ENCODE measurements at regions not wholly inside any gene's neighbourhood (a gene's known extent, or its start where the extent isn't known, plus 50 kb on each side); places are given as distances from the start of the nearest gene placed in this dataset.
A peak's percentile ranks its signal among the peaks of the same experiment; 100 is the strongest.

DNA sequence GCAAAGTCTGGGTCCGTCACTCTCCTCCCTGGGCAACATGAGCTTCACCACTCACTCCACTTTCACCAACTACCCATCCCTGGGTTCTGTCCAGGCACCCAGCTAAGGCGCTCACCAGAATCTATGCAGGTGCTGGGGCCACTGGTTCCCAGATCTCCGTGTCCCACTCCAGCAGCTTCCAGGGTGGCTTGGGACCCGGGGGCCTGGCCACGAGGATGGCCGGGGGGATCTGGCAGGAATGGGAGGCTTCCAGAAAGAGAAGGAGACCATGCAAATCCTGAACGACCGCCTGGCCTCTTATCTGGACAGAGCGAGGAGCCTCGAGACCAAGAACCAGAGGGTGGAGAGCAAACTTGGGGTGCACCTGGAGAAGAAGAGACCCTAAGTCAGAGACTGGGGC, 1611.0 kb upstream of the ACO1 start:
- no peaks in the 10 kb centered on the region for H3K4me1 ChIP-seq (ENCODE audit: insufficient read depth)
- intact Hi-C loops (cut with DNase I) = no loop called here
- H3K4me3 ChIP-seq = no peak overlapping the region
- no peaks in the 10 kb centered on the region for H3K27me3 ChIP-seq
- no peak overlapping the region for H3K27ac ChIP-seq
- peak in 1 of 5 donors; percentile 14 for DNase-seq
- no peaks in the 10 kb centered on the region for H3K9me3 ChIP-seq
- 91 to 94% (median 93%) methylated on average over 10 of the region's 10 CpGs for WGBS, 3 donors
- TF ChIP-seq, protein P1, sequence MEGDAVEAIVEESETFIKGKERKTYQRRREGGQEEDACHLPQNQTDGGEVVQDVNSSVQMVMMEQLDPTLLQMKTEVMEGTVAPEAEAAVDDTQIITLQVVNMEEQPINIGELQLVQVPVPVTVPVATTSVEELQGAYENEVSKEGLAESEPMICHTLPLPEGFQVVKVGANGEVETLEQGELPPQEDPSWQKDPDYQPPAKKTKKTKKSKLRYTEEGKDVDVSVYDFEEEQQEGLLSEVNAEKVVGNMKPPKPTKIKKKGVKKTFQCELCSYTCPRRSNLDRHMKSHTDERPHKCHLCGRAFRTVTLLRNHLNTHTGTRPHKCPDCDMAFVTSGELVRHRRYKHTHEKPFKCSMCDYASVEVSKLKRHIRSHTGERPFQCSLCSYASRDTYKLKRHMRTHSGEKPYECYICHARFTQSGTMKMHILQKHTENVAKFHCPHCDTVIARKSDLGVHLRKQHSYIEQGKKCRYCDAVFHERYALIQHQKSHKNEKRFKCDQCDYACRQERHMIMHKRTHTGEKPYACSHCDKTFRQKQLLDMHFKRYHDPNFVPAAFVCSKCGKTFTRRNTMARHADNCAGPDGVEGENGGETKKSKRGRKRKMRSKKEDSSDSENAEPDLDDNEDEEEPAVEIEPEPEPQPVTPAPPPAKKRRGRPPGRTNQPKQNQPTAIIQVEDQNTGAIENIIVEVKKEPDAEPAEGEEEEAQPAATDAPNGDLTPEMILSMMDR (IDR thresholded peaks at IDR 0.05) = no peak
- TF ChIP-seq POLR2A (IDR thresholded peaks at IDR 0.05) = no peak
- no peak for TF ChIP-seq EP300 (IDR thresholded peaks at IDR 0.05)
- H3K36me3 ChIP-seq = no peaks in the 10 kb centered on the region

DNA sequence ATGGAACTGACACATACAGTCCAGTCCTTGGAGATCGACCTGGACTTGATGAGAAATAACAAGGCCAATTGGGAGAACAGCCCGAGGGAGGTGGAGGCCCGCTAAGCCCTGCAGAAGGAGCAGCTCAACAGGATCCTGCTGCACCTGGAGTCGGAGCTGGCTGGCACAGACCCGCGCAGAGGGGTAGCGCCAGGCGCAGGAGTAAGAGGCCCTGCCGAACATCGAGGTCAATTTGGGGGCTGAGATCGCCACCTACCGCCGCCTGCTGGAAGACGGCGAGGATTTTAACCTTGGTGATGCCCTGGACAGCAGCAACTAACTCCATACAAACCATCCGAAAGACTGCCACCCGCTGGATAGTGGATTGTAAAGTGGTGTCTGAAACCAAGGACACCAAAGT, 1610.1 kb upstream of the ACO1 start:
- intact Hi-C loops (cut with DNase I) = no loop called here
- no peak for DNase-seq
- no peaks in the 10 kb centered on the region for H3K27me3 ChIP-seq
- WGBS, 3 donors = 73 to 78% (median 74%) methylated on average over 17 of the region's 17 CpGs
- no peak for TF ChIP-seq EP300 (IDR thresholded peaks at IDR 0.05)
- TF ChIP-seq, protein P1 (IDR thresholded peaks at IDR 0.05) = no peak
- no peak for TF ChIP-seq POLR2A (IDR thresholded peaks at IDR 0.05)
- no peaks in the 10 kb centered on the region for H3K36me3 ChIP-seq
- H3K4me3 ChIP-seq = no peak overlapping the region
- no peak overlapping the region for H3K27ac ChIP-seq
- no peaks in the 10 kb centered on the region for H3K4me1 ChIP-seq (ENCODE audit: insufficient read depth)
- no peaks in the 10 kb centered on the region for H3K9me3 ChIP-seq

DNA sequence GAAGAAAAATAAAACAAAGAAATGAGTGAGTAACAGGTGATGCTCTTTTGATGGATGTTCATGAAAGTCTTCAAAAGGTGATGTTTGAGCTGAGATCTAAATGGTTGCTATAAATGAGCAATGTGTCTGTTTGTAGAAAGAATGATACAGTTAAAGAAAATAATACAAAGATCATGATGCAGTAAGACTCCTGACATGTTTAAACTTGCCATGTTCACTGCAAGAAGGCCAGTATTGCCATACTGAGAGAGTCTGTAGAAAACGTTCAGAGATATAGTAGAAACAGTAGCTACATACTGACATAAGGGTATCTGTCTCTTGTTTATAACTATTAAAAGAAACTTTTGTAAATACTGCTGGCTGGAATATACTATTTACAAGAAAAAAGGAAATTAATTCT, 1609.2 kb upstream of the ACO1 start:
- TF ChIP-seq POLR2A (IDR thresholded peaks at IDR 0.05) (no peak), EP300 (IDR thresholded peaks at IDR 0.05) (no peak)
- TF ChIP-seq, protein P1 (IDR thresholded peaks at IDR 0.05) = no peak
- Histone ChIP-seq H3K27ac (no peak overlapping the region), H3K4me3 (no peak overlapping the region), H3K27me3 (no peaks in the 10 kb centered on the region), H3K9me3 (no peaks in the 10 kb centered on the region), H3K36me3 (no peaks in the 10 kb centered on the region), H3K4me1 (ENCODE audit: insufficient read depth) (no peaks in the 10 kb centered on the region)
- DNase-seq = no peak
- WGBS, 3 donors = 9 to 14% (median 9%) methylated on average over 1 of the region's 1 CpG
- intact Hi-C loops (cut with DNase I) = no loop called here

DNA sequence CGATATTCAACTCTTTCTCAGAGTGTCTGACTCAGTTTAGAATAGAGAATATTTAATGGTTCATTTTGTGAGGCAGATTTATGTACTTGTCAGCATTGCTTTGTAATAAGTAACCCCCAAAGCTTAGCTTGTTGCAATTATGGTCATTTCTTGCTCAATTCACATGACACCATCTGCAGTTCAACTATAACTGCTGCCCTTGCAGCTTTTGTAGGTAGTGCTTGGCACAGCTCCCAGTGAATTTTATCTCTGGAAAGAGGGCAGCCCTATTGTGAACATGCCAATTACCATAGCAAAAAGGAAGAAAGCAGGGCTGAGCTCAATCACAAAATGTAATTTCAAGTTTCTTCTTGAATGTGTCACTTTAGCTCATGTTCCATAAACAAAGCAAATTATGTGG, 1587.7 kb upstream of the ACO1 start:
- TF ChIP-seq EP300 (IDR thresholded peaks at IDR 0.05) (no peak), POLR2A (IDR thresholded peaks at IDR 0.05) (no peak)
- TF ChIP-seq, protein P1 (IDR thresholded peaks at IDR 0.05) = no peak
- DNase-seq = no peak
- H3K4me1 ChIP-seq (ENCODE audit: insufficient read depth) = no peaks in the 10 kb centered on the region
- no peaks in the 10 kb centered on the region for H3K27me3 ChIP-seq
- no peaks in the 10 kb centered on the region for H3K9me3 ChIP-seq
- WGBS, 3 donors = 72 to 84% (median 77%) methylated on average over 1 of the region's 1 CpG
- no peak overlapping the region for H3K27ac ChIP-seq
- intact Hi-C loops (cut with DNase I) = no loop called here
- H3K36me3 ChIP-seq = no peaks in the 10 kb centered on the region
- H3K4me3 ChIP-seq = no peak overlapping the region

Data from ovary (tissue), 7 donors.